Neutrophil (primary cell): ENCODE measurements at regions not wholly inside any gene's neighbourhood (a gene's known extent, or its start where the extent isn't known, plus 50 kb on each side); places are given as distances from the start of the nearest gene placed in this dataset.

ENCODE experiments used
- H3K27ac ChIP-seq: fragments of 200-600 bp; sonication (generic); 2 replicates; pipeline ENCODE4 v1.5.1; 2016; ENCODE audit warnings: mild to moderate bottlenecking, moderate library complexity
- H3K27me3 ChIP-seq: fragments of 200-600 bp; sonication (generic); 2 replicates; pipeline ENCODE4 v1.6.0; 2016; ENCODE audit warnings: mild to moderate bottlenecking
- H3K36me3 ChIP-seq: fragments of 200-600 bp; sonication (generic); 2 replicates; pipeline ENCODE4 v1.5.1; 2017
- H3K4me1 ChIP-seq, 2 experiments: fragments of 200-600 bp in 1 of 2; sonication (generic) in 1 of 2; 1 replicate in 1 of 2; 2 replicates in 1 of 2; pipeline versions ENCODE4 v1.5.1 to v1.6.1; 2013 to 2016; ENCODE audit warnings: low read depth in 1 of 2, low read length in 1 of 2, mild to moderate bottlenecking in 1 of 2, moderate library complexity in 1 of 2; ENCODE audit not compliant: control insufficient read depth in 1 of 2, insufficient read depth in 1 of 2
- H3K4me3 ChIP-seq, 2 experiments: fragments of 200-600 bp in 1 of 2; sonication (generic) in 1 of 2; 1 replicate in 1 of 2; 2 replicates in 1 of 2; pipeline ENCODE4 v1.5.1; 2013 to 2016; ENCODE audit warnings: low read depth in 1 of 2, low read length in 1 of 2, mild to moderate bottlenecking in 1 of 2, moderate library complexity in 1 of 2
- H3K9me3 ChIP-seq: fragments of 200-600 bp; sonication (generic); 2 replicates; pipeline ENCODE4 v1.5.1; 2016
- TF ChIP-seq, protein P1 (sequence below): fragments of 200-600 bp; sonication (generic); IDR thresholded peaks from 2 replicates; pipeline ENCODE4 v1.5.1; 2016; ENCODE audit warnings: antibody characterized with exemption

- TF ChIP-seq, protein P1, sequence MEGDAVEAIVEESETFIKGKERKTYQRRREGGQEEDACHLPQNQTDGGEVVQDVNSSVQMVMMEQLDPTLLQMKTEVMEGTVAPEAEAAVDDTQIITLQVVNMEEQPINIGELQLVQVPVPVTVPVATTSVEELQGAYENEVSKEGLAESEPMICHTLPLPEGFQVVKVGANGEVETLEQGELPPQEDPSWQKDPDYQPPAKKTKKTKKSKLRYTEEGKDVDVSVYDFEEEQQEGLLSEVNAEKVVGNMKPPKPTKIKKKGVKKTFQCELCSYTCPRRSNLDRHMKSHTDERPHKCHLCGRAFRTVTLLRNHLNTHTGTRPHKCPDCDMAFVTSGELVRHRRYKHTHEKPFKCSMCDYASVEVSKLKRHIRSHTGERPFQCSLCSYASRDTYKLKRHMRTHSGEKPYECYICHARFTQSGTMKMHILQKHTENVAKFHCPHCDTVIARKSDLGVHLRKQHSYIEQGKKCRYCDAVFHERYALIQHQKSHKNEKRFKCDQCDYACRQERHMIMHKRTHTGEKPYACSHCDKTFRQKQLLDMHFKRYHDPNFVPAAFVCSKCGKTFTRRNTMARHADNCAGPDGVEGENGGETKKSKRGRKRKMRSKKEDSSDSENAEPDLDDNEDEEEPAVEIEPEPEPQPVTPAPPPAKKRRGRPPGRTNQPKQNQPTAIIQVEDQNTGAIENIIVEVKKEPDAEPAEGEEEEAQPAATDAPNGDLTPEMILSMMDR = no peak
- no peak overlapping the region for H3K27ac ChIP-seq
Measured at GRCh38 chr20:12262747-12263146, 345.1 kb downstream of the BTBD3 start.

GRCh38 chr20:12264711-12265110 lies 347.0 kb downstream of the BTBD3 start:
- TF ChIP-seq, protein P1 = no peak
- Histone ChIP-seq H3K27me3 (no peaks in the 10 kb centered on the region), H3K9me3 (no peaks in the 10 kb centered on the region), H3K4me3 (no peak overlapping the region), H3K4me1 (no peaks in the 10 kb centered on the region), H3K36me3 (no peaks in the 10 kb centered on the region), H3K27ac (no peak overlapping the region)

More at GRCh38 chr20:12262747-12263146, 345.1 kb downstream of the BTBD3 start:
- H3K27me3 ChIP-seq = no peaks in the 10 kb centered on the region
- no peaks in the 10 kb centered on the region for H3K36me3 ChIP-seq
- H3K9me3 ChIP-seq = no peaks in the 10 kb centered on the region
- no peak overlapping the region for H3K4me3 ChIP-seq
- no peaks in the 10 kb centered on the region for H3K4me1 ChIP-seq

- no peaks in the 10 kb centered on the region for H3K9me3 ChIP-seq
- TF ChIP-seq, protein P1 = no peak
- no peaks in the 10 kb centered on the region for H3K4me1 ChIP-seq
- no peaks in the 10 kb centered on the region for H3K36me3 ChIP-seq
- no peak overlapping the region for H3K27ac ChIP-seq
- no peak overlapping the region for H3K4me3 ChIP-seq
- H3K27me3 ChIP-seq = no peaks in the 10 kb centered on the region
Measured at GRCh38 chr20:12265662-12266061, 348.0 kb downstream of the BTBD3 start.

DNA sequence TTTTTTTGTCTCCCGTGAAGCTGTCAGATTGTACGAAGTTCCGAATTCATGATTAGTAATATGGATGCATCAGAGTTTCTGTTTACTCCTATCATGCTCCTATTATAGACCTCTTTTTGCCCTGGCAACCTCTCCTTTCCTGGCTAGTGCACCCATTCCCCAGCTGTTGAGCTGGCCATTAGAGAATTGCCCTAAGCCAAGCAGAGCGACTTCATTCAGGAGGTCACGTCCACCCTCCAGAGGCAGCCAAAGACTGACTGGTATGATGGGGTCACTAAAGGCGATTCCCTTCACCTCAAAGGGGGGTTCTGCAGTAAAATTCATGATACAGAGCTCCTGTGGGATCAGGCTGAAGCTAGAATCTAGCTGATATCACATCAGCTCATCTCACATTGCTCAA lies 351.9 kb downstream of the BTBD3 start:
- no peaks in the 10 kb centered on the region for H3K9me3 ChIP-seq
- H3K4me1 ChIP-seq = no peaks in the 10 kb centered on the region
- no peaks in the 10 kb centered on the region for H3K36me3 ChIP-seq
- H3K27ac ChIP-seq = no peak overlapping the region
- H3K4me3 ChIP-seq = no peak overlapping the region
- H3K27me3 ChIP-seq = no peaks in the 10 kb centered on the region
- TF ChIP-seq, protein P1 = no peak

DNA sequence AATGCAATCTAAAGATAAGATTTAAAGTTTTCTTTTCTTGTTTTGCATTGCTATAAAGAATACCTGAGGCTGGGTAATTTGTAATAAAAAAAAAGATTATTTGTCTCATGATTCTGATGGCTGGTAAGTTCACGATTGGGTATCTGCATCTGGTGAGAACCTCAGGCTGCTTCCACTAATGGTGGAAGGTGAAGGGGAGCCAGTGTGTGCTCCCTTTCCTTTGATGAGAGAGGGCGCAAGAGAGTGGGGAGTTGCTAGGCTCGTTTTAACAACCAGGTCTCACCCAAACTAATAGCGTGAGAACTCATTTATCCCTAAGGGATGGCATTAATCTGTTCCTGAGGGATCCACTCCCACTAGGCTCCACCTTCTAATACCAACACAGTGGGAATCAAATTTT lies 353.2 kb downstream of the BTBD3 start:
- H3K4me3 ChIP-seq = no peak overlapping the region
- TF ChIP-seq, protein P1 = no peak

More for the DNA sequence above, 353.2 kb downstream of the BTBD3 start:
- Histone ChIP-seq H3K9me3 (no peaks in the 10 kb centered on the region), H3K36me3 (no peaks in the 10 kb centered on the region), H3K4me1 (no peaks in the 10 kb centered on the region), H3K27me3 (no peaks in the 10 kb centered on the region), H3K27ac (no peak overlapping the region)
